Transverse colon (tissue), 4 donors: ENCODE measurements at regions not wholly inside any gene's neighbourhood (a gene's known extent, or its start where the extent isn't known, plus 50 kb on each side); places are given as distances from the start of the nearest gene placed in this dataset.

ENCODE experiments used
- DNase-seq: peaks from one replicate; pipeline ENCODE4 v3.0.0-alpha.2; 2019
- H3K27ac ChIP-seq, 4 donors: fragments of 200-600 bp; sonication (generic); 2 replicates each; pipeline ENCODE4 v1.5.1; 2016 to 2018; ENCODE audit warnings: inconsistent platforms in 4 of 4
- H3K27me3 ChIP-seq: fragments of 200-600 bp; sonication (generic); 2 replicates; pipeline ENCODE4 v1.5.1; 2017; ENCODE audit warnings: inconsistent platforms
- H3K36me3 ChIP-seq, 4 donors: fragments of 200-600 bp; sonication (generic); 2 replicates each; pipeline ENCODE4 v1.5.1; 2017 to 2019; ENCODE audit warnings: inconsistent platforms in 4 of 4
- H3K4me1 ChIP-seq, 4 donors: fragments of 200-600 bp; sonication (generic); 2 replicates each; pipeline ENCODE4 v1.5.1; 2017 to 2020; ENCODE audit warnings: inconsistent platforms in 4 of 4
- H3K4me3 ChIP-seq, 4 donors: fragments of 200-600 bp; sonication (generic); 1 replicate in 1 of 4; 2 replicates in 3 of 4; pipeline versions ENCODE4 v1.5.1 to v1.6.1; 2017 to 2019; ENCODE audit warnings: inconsistent platforms in 4 of 4
- H3K9me3 ChIP-seq, 2 donors: fragments of 200-600 bp; sonication (generic); 2 replicates each; pipeline ENCODE4 v1.5.1; 2017 to 2019; ENCODE audit warnings: inconsistent platforms in 2 of 2
- EP300 ChIP-seq: sonication (generic); formaldehyde crosslinking; IDR thresholded peaks from one replicate; pipeline ENCODE4 v1.6.1; 2017; ENCODE audit warnings: antibody characterized with exemption, low read depth
- POLR2A ChIP-seq: fragments of 450-650 bp; IDR thresholded peaks from one replicate; pipeline ENCODE4 v1.6.1; 2016; ENCODE audit warnings: antibody characterized with exemption, mild to moderate bottlenecking, moderate library complexity
- POLR2AphosphoS5 ChIP-seq, 3 donors: sonication (generic); formaldehyde crosslinking; IDR thresholded peaks; one replicate each; pipeline ENCODE4 v1.6.1; 2016; ENCODE audit warnings: antibody characterized with exemption in 3 of 3
- WGBS, 2 donors: methylation state at CpG; one replicate each; pipeline ENCODE4 v1.1.5; 2018; ENCODE audit warnings: low coverage in 1 of 2; 5-methylcytosine and 5-hydroxymethylcytosine counted together
- in situ Hi-C, 4 donors: fragments of 200-750 bp; cut with MboI; loops; one replicate each; pipeline versions ENCODE4 v1.15.0 to v1.15.1; 2017; ENCODE audit warnings: low sequenced_read_pairs in 3 of 4, low pct_ligation_motif_present in 1 of 4, low pct_unique_long_range_greater_than_20kb in 1 of 4
- intact Hi-C: fragments of 100-400 bp; cut with DNase I; formaldehyde crosslinking; loops from one replicate; pipeline ENCODE4 v1.15.1; 2023; ENCODE audit warnings: low total_unique reads
- TF ChIP-seq, protein P1 (sequence below), 5 experiments: fragments of 200-600 bp in 3 of 5; fragments of 450-650 bp in 2 of 5; sonication (generic) in 3 of 5; IDR thresholded peaks; 1 replicate in 2 of 5; 2 replicates in 3 of 5; pipeline ENCODE4 v1.5.1; 2016 to 2017; ENCODE audit warnings: antibody characterized with exemption in 5 of 5, inconsistent platforms in 3 of 5, mild to moderate bottlenecking in 2 of 5, moderate library complexity in 1 of 5

DNA sequence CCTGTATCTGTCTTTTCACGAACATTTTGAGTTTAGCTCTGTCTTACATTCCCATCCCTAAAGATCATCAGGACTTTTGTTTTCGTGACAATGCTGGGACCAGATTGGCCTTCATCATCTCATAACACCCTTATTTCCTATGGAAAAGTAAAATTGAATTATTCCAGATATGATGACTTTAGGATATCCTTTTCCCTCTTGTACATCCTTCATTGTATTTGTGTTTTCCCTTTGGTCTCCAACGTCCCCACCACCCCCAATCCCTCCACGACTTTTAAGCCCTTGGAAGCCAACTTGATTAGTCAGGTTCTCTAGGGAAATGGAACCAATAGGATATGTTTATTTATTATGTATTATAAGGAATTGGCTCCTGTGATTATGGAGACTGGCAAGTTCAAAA, 167.6 kb downstream of the ARL4A start:
- Histone ChIP-seq H3K36me3 (no peaks in the 10 kb centered on the region), H3K9me3 (no peaks in the 10 kb centered on the region), H3K27ac (no peak overlapping the region), H3K4me3 (no peak overlapping the region), H3K4me1 (no peaks in the 10 kb centered on the region), H3K27me3 (no peaks in the 10 kb centered on the region)
- intact Hi-C loops: no loop called here
- TF ChIP-seq POLR2AphosphoS5 (IDR thresholded peaks at IDR 0.05): no peak
- TF ChIP-seq, protein P1, sequence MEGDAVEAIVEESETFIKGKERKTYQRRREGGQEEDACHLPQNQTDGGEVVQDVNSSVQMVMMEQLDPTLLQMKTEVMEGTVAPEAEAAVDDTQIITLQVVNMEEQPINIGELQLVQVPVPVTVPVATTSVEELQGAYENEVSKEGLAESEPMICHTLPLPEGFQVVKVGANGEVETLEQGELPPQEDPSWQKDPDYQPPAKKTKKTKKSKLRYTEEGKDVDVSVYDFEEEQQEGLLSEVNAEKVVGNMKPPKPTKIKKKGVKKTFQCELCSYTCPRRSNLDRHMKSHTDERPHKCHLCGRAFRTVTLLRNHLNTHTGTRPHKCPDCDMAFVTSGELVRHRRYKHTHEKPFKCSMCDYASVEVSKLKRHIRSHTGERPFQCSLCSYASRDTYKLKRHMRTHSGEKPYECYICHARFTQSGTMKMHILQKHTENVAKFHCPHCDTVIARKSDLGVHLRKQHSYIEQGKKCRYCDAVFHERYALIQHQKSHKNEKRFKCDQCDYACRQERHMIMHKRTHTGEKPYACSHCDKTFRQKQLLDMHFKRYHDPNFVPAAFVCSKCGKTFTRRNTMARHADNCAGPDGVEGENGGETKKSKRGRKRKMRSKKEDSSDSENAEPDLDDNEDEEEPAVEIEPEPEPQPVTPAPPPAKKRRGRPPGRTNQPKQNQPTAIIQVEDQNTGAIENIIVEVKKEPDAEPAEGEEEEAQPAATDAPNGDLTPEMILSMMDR (IDR thresholded peaks at IDR 0.05): no peak
- no peak for TF ChIP-seq POLR2A
- no peak for TF ChIP-seq EP300
- DNase-seq: no peak
- WGBS, 2 donors: 70 to 77% methylated on average over 4 of the region's 4 CpGs
- in situ Hi-C loops: no loop called here

DNA sequence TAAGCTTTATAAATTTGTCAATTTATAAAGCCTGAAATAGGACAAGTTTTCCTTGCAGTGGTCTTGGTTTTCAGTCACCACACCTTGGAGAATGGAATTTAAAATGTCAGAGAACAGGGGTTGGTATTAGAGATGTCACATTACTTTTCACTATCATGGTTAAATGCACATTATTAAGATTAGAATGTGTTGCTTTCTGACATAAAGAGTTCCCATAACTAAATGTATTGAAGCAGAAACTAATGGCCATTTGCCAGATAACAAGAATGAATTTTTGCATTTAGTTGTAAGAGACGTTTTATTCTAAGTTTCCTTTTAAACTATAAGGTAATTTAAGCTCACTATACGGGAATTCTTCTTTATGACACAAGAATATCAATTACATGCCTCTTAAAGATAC, 172.3 kb downstream of the ARL4A start:
- WGBS, 2 donors: 73 to 79% methylated on average over 2 of the region's 2 CpGs
- no peak for DNase-seq
- in situ Hi-C loops (no loop called here), intact Hi-C loops (no loop called here)
- TF ChIP-seq EP300 (no peak), POLR2AphosphoS5 (IDR thresholded peaks at IDR 0.05) (no peak), POLR2A (no peak)
- TF ChIP-seq, protein P1 (IDR thresholded peaks at IDR 0.05): no peak
- no peak overlapping the region for H3K27ac ChIP-seq
- no peaks in the 10 kb centered on the region for H3K36me3 ChIP-seq
- no peaks in the 10 kb centered on the region for H3K27me3 ChIP-seq
- no peaks in the 10 kb centered on the region for H3K9me3 ChIP-seq
- H3K4me3 ChIP-seq: no peak overlapping the region
- no peaks in the 10 kb centered on the region for H3K4me1 ChIP-seq

DNA sequence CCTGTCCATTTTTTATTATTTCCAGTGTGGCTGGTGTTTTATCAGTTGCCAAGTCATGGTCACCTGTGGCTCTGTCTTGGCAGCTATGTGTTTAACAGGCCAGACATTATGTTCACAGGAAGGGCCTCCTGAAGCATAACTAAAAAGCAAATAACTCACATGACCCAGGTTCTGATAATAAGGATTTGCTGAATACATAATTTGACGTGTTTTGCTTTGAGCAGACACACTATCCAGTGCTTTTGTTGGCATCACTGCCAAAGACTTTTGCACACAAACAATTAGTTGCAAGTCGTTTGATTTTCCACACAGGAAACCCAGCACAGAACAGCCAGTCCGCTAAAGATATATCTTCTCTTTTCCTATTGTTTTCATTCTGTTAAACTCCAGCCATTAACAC, 173.6 kb downstream of the ARL4A start:
- in situ Hi-C loops (no loop called here), intact Hi-C loops (no loop called here)
- DNase-seq: no peak
- Histone ChIP-seq H3K36me3 (no peaks in the 10 kb centered on the region), H3K4me3 (no peak overlapping the region), H3K4me1 (no peaks in the 10 kb centered on the region), H3K27me3 (no peaks in the 10 kb centered on the region), H3K9me3 (no peaks in the 10 kb centered on the region), H3K27ac (no peak overlapping the region)
- TF ChIP-seq POLR2AphosphoS5 (IDR thresholded peaks at IDR 0.05) (no peak), POLR2A (no peak), EP300 (no peak)
- TF ChIP-seq, protein P1 (IDR thresholded peaks at IDR 0.05): no peak
- WGBS, 2 donors: 39 to 50% methylated on average over 3 of the region's 3 CpGs

DNA sequence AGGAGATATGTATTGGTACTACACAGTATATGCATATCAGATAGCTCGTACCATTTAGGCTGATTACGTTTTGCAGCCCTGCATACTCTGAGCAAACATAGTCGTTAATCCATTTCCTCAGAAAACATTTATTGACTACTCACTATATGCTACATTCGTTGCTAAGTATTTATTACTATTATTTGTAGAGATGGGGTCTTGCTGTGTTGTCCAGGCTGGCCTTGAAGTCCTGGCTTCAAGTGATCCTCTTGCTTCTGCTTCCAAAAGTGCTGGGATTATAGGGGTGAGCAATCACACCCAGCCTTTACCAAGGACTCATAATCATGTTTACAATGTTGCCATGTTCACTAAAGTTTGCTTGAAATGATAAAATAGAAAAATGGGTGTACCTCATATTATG, 174.7 kb downstream of the ARL4A start:
- no peak for DNase-seq
- Histone ChIP-seq H3K9me3 (no peaks in the 10 kb centered on the region), H3K4me1 (no peaks in the 10 kb centered on the region), H3K4me3 (no peak overlapping the region), H3K27ac (no peak overlapping the region), H3K36me3 (no peaks in the 10 kb centered on the region), H3K27me3 (no peaks in the 10 kb centered on the region)
- in situ Hi-C loops (no loop called here), intact Hi-C loops (no loop called here)
- WGBS, 2 donors: 66 to 73% methylated on average over 4 of the region's 4 CpGs
- TF ChIP-seq POLR2A (no peak), EP300 (no peak), POLR2AphosphoS5 (IDR thresholded peaks at IDR 0.05) (no peak)
- TF ChIP-seq, protein P1 (IDR thresholded peaks at IDR 0.05): no peak
